Suppressor macrophage treated with lipopolysaccharide for 1 hour (primary cell): ENCODE measurements at regions not wholly inside any gene's neighbourhood (a gene's known extent, or its start where the extent isn't known, plus 50 kb on each side); places are given as distances from the start of the nearest gene placed in this dataset.
"Not testable (repeated sequence)": the region's sequence is repeated elsewhere in the genome, so short reads cannot be mapped to it uniquely, and the experiment has no call there.

Source experiments
- DNase-seq, 3 donors: peaks; one replicate each; pipeline ENCODE4 v3.0.0-alpha.2; 2020 to 2022

DNA sequence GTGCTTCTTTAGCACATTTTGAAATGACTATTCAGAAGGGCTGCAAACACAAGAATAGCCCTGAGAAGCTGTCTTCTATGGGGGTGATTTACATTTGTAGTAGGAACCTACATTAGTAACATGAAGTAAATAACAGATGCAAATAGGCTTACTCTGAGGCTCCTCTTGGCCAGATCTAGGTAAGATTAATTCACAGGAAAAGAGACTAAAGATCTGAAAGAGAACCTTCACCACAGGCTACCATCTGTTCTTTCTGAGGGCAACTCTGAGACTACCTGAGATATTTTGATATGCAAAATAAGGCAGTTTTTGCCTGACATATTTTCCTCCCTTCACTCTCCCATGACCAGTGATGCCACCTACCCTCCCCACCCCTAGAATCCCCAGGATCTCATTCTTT, 1267.8 kb downstream of the PLA2G4A start:
- DNase-seq, result no peak

DNA sequence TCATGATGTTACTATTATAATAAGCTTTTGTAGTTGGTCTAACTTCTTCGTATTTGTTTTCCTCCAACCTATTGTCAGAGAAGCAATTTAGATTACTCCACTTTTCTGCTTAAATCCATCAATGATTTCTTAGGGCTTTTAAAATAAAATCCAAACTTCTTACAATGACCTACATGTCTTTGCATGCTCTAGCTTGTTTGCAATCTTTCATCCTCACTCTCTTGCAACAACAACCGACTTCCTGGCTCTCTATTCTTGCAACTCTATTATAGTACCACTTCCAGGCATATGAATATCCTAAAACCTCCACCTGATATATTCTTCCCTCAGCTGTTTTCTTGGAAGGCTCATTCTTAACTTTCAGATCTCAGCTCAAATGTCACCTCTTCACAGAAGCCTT, 1288.7 kb downstream of the PLA2G4A start:
- no peak for DNase-seq

DNA sequence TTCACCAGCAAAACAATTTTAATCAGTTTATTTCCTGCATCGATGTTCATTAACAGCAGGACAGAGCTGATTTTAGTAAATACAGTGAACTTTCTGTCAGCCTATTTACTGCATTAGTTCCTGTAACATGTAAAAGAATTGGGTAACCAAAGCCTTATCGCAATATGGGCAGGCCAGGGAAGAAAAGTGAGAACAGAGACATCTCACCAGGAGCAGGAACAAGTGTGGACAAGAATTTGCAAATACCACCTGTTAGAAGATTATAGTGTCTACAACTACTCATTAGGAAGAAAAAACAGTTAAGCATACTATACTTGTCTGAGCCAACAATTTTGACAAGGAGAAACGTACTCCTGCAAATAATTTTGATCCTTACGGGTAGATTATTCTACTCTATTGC, 1293.9 kb downstream of the PLA2G4A start:
- DNase-seq, result no peak

- DNase-seq, result no peak
These were observed 1298.8 kb downstream of the PLA2G4A start for GRCh38 chr1:188127507-188127906.

- no peak for DNase-seq
These were observed 1300.0 kb downstream of the PLA2G4A start for GRCh38 chr1:188128761-188129160.

GRCh38 chr1:188129856-188130838, 1301.4 kb downstream of the PLA2G4A start:
- DNase-seq, result no peak

- DNase-seq, result no peak
These were observed 1308.5 kb downstream of the PLA2G4A start for GRCh38 chr1:188137221-188137620.

DNA sequence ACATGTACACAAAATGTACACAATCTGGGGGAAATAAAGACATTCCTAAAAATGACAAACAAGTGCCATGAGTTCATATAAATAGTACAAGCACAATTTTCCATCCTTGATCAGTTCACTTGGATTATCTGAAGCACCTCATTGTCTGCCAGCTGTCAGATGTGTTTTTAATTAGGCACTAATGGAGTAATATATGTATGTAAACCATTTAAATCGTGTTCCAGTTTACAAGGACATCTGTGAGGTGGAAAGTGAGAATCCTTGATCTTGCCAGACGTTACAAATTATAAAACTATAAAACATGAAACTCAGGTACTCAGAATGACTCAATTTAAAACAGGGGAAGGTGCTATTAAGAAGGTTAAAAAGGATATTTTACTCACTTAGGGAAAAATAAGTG, 1312.2 kb downstream of the PLA2G4A start:
- DNase-seq, result no peak

- DNase-seq, result no peak
These were observed 1325.4 kb downstream of the PLA2G4A start for GRCh38 chr1:188154196-188154595.

DNA sequence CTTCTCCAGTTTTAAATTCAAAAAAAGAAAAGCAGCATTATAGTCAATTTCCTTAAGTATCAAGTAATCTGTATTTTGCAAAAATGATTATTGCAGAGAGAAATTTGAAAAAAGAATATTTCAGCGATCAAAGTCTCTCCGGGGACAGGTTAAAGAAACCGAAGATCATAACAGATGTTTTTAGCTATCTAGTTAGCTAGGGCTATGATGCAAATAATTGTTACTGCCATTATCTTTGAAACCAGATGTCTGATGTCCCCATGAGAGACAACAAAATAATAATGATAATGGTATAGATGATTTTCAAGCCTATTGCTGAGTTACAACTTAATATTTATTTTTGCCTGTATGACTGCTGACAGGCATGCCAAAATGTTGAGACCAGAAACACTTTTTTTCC, 1326.0 kb downstream of the PLA2G4A start:
- no peak for DNase-seq

GRCh38 chr1:188155261-188155660, 1326.5 kb downstream of the PLA2G4A start:
- DNase-seq, result no peak

DNA sequence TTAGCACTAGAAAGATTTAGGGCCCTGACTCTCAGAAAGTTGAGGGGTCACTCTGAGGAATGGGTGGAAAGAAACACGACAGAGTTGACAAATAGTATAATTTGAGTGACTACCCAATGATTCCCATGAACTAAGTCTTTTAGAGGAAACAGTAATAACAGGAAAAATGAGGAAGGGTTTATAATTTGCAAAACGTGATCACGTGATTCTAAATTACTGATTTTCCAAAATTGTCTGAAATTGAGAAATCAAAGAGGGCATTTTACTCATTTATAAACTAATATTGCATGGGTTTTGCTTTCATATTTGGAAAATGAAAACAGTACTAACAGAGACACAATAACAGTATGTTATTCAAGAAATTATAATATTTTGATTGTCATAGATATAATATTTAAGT, 1335.7 kb downstream of the PLA2G4A start:
- DNase-seq, result no peak

GRCh38 chr1:188166654-188167053, 1337.9 kb downstream of the PLA2G4A start:
- DNase-seq, result no peak

GRCh38 chr1:188169971-188170370, 1341.2 kb downstream of the PLA2G4A start:
- no peak for DNase-seq

- DNase-seq, result no peak
These were observed 1341.7 kb downstream of the PLA2G4A start for GRCh38 chr1:188170411-188170810.

- no peak for DNase-seq
These were observed 1342.2 kb downstream of the PLA2G4A start for GRCh38 chr1:188170935-188171334.

GRCh38 chr1:188182063-188182462, 1353.3 kb downstream of the PLA2G4A start:
- DNase-seq, result not testable (repeated sequence)

DNA sequence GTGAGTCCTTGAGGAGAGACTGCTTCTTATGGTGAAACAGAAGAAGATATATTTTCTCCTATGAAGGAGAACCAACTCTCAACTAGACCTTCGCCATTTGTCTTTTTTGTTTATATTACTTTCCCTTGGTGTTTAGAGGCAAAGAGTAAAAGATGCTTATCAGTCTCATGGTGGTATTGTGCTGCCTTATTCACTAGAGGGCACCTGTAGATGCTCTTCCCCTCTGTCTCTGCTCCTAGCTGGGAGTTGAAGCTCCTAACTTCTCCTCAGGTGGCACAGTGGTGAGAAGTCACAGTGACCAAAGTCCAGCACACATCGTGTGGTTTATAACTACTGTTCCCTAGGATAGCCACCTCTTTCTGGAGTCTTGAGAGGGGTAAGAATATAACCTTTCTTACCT, 1359.6 kb downstream of the PLA2G4A start:
- no peak for DNase-seq

- no peak for DNase-seq
These were observed 1366.2 kb downstream of the PLA2G4A start for GRCh38 chr1:188194916-188195315.

DNA sequence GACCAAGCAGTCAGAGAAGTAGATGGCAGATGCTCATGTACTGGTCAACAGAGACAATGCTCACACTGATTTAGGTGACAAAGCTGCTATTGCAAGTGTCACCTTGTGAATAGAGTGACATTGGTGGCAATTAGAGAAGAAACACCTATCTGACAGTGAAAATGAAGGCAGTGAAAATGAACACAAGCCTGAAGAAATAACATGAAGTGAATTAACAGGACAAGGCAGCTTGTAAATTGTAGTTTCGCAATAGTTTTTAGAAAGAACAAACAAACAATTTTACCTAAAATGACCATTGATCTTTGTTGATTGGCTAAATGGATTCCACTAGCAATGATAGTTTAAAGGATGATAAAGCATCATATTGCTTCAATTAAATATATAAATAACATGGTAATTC, 1389.5 kb downstream of the PLA2G4A start:
- no peak for DNase-seq

DNA sequence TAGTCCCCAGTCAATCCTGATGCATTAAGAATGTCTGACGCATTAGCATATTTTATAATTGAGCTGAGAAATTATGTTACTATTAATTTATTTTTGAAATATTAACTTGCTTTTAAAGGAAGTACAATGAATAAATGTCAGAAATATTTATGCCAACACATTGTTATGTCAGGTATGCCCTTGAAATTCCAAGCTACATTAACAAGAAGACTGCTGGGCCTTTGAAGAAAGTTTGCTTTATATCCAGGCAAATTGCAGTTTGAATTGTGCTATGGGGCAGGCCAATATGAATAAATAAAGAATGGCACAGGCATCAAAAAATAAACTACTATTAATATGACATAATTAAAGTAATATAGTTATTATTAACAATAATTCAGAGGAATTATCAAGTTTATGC, 1391.3 kb downstream of the PLA2G4A start:
- DNase-seq, result no peak

- no peak for DNase-seq
These were observed 1395.5 kb downstream of the PLA2G4A start for GRCh38 chr1:188224263-188224662.

GRCh38 chr1:188225975-188226374, 1397.2 kb downstream of the PLA2G4A start:
- DNase-seq, result no peak

DNA sequence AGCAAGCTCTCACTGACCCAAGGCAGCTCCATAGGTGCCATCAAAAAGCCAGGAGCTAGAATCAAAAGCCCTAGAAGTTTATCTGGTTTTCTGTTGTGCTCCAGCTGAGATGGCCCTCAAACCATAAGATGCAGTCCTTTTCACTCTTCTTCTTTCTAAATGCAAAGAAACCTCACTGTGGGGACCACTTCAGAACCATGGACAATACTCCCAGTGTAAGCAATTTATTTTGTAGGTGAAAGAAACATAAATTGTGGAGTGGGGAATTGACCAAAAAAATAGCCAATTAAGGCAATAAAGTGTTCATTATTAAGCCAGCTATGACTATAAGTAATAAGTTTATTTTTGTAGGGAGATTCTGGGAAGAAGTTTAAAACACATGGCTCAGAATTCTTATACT, 1399.9 kb downstream of the PLA2G4A start:
- no peak for DNase-seq
